ENCODE measurements at regions not wholly inside any gene's neighbourhood (a gene's known extent, or its start where the extent isn't known, plus 50 kb on each side); places are given as distances from the start of the nearest gene placed in this dataset.

- Histone ChIP-seq H3K79me2 (replicated peaks; ENCODE audit: insufficient read depth) (no peaks in the 10 kb centered on the region), H3K4me1 (ENCODE audit: insufficient read depth) (no peaks in the 10 kb centered on the region), H3K36me3 (ENCODE audit: insufficient read depth) (no peaks in the 10 kb centered on the region), H3K27me3 (ENCODE audit: insufficient read depth) (no peaks in the 10 kb centered on the region), H2AFZ (no peak overlapping the region), H3K4me3 (no peak overlapping the region), H3K4me2 (no peak overlapping the region), H3K27ac (ENCODE audit: low read depth) (no peak overlapping the region), H3K9me2 (ENCODE audit: insufficient read depth) (0 out of 2 replicates have a peak, but pooled peaks cover 13% of the 10 kb centered on the region), H4K20me1 (replicated peaks; ENCODE audit: insufficient read depth) (no peaks in the 10 kb centered on the region), H3F3A (replicated peaks; ENCODE audit: low read depth) (no peaks in the 10 kb centered on the region)
- DNase-seq (ENCODE audit: low spot score) (no peak), ATAC-seq (no peak)
- H3K4me3 Mint-ChIP-seq: no peak overlapping the region
- peaks cover 5% of the 10 kb centered on the region; the same call in 1 of the 3 replicates for H3K4me1 Mint-ChIP-seq
- TF ChIP-seq EZH2phosphoT487 (IDR thresholded peaks at IDR 0.05; ENCODE audit: unreplicated experiment) (no peak), CTCF (conservative IDR thresholded peaks at IDR 0.05; ENCODE audit: low read depth in 2 of 2) (no peak), STAT1 (IDR thresholded peaks at IDR 0.05; ENCODE audit: unreplicated experiment) (no peak), ZNF462 (CRISPR knock-in tag; IDR thresholded peaks at IDR 0.05) (no peak), ETS1 (IDR thresholded peaks at IDR 0.05) (no peak), EZH2 (IDR thresholded peaks at IDR 0.05; ENCODE audit: low read depth, unreplicated experiment) (no peak)
- H3K27ac Mint-ChIP-seq: no peak overlapping the region
- peaks cover 2% of the 10 kb centered on the region for H3K27me3 Mint-ChIP-seq (ENCODE audit: insufficient read depth, low read depth, poor library complexity)
- no peaks in the 10 kb centered on the region for H3K36me3 Mint-ChIP-seq (ENCODE audit: low read depth)
- no peaks in the 10 kb centered on the region for H3K9me3 Mint-ChIP-seq
These were observed 447.6 kb downstream of the TOX3 start for GRCh38 chr16:52099382-52099781.
